ENCODE measurements at regions not wholly inside any gene's neighbourhood (a gene's known extent, or its start where the extent isn't known, plus 50 kb on each side); places are given as distances from the start of the nearest gene placed in this dataset.

GRCh38 chr11:69424748-69425147, 56.7 kb upstream of the LINC01488 start:
- in situ Hi-C loops (cut with MboI; ENCODE audit: low sequenced_read_pairs) = no loop called here
- 0 out of 2 replicates have a peak, but pooled peaks cover 2% of the 10 kb centered on the region for H3K27me3 ChIP-seq (ENCODE audit: control insufficient read depth, insufficient read depth, low read length)

More at GRCh38 chr11:69424748-69425147, 56.7 kb upstream of the LINC01488 start:
- H3K4ac ChIP-seq (ENCODE audit: low read depth, low read length) = no peak overlapping the region
- 33% methylated on average over 1 of the region's 3 CpGs; no CpG with 5 or more reads in 1 of the 2 experiments for WGBS, 2 experiments (ENCODE audit: extremely low coverage in 2 of 2, insufficient read length in 1 of 2)
- H3K27ac ChIP-seq (ENCODE audit: insufficient read depth, low read length) = no peak overlapping the region
- no peaks in the 10 kb centered on the region for H3K36me3 ChIP-seq (ENCODE audit: control insufficient read depth, insufficient read depth, low read length)
- no peak overlapping the region for H2AK5ac ChIP-seq (ENCODE audit: low read depth, low read length)
- H4K5ac ChIP-seq (ENCODE audit: low read depth, low read length) = no peak overlapping the region
- TF ChIP-seq RCOR1 (IDR thresholded peaks at IDR 0.05; ENCODE audit: insufficient replicate concordance, low read length) (peak; percentile 81), CHD1 (IDR thresholded peaks at IDR 0.05; ENCODE audit: low read depth, low read length) (no peak)
- no peak overlapping the region for H4K8ac ChIP-seq (ENCODE audit: low read depth in 2 of 2, low read length in 2 of 2)
- H3K4me2 ChIP-seq (ENCODE audit: low read depth, low read length) = no peak overlapping the region
- ATAC-seq (ENCODE audit: low read depth) (no peak), DNase-seq (no peak)
- H3K9me3 ChIP-seq (ENCODE audit: control insufficient read depth, insufficient read depth, low read length) = peaks cover 3% of the 10 kb centered on the region
- no peak overlapping the region for H4K91ac ChIP-seq (ENCODE audit: insufficient read depth, low read depth, low read length)
- H3K56ac ChIP-seq (ENCODE audit: extremely low read depth, insufficient read depth, low read length) = no peak overlapping the region
- no TSS peak for BruUV-seq (replicated peaks)
- no peak overlapping the region for H3K9ac ChIP-seq (ENCODE audit: low read depth, low read length)
- peaks cover 16% of the 10 kb centered on the region for H3K9me1 ChIP-seq (ENCODE audit: insufficient read depth, low read length)
- ChIA-PET POLR2A (ENCODE audit: unreplicated experiment) (no interaction called here), CTCF (no interaction called here)
- no peak overlapping the region for H3K23ac ChIP-seq (ENCODE audit: low read depth, low read length)
- dilution Hi-C loops (cut with HindIII; ENCODE audit: low sequenced_read_pairs, unreplicated experiment) = no loop called here
- no peak overlapping the region for H2BK15ac ChIP-seq (ENCODE audit: low read depth, low read length)
- H3K18ac ChIP-seq (ENCODE audit: low read depth, low read length) = no peak overlapping the region
- no peak overlapping the region for H3K14ac ChIP-seq (replicated peaks; ENCODE audit: low read depth, low read length)
- no peak overlapping the region for H3K4me3 ChIP-seq (ENCODE audit: insufficient read depth, low read depth, low read length)
- peaks cover 0 to 10% of the 10 kb centered on the region in 2 experiments; a peak in 2 of 4 replicates for H3K79me1 ChIP-seq (ENCODE audit: low read depth in 1 of 2, low read length in 2 of 2)
- intact Hi-C loops (cut with micrococcal nuclease) = no loop called here
- H2AFZ ChIP-seq (replicated peaks; ENCODE audit: low read length, poor library complexity) = no peak overlapping the region
- H2BK120ac ChIP-seq (ENCODE audit: low read depth, low read length) = no peak overlapping the region
- no peak overlapping the region for H2BK20ac ChIP-seq (ENCODE audit: low read depth, low read length)
- H2AK9ac ChIP-seq (replicated peaks; ENCODE audit: low read depth, low read length, poor library complexity) = no peak overlapping the region
- H2BK5ac ChIP-seq (ENCODE audit: low read depth, low read length, poor library complexity, severe bottlenecking) = no peak overlapping the region
- no peaks in the 10 kb centered on the region for H4K20me1 ChIP-seq (ENCODE audit: insufficient read depth, low read length)
- peaks cover 12% of the 10 kb centered on the region for H3K4me1 ChIP-seq (ENCODE audit: control insufficient read depth, insufficient read depth, low read length)

All from IMR-90 (cell line).